ENCODE measurements at regions not wholly inside any gene's neighbourhood (a gene's known extent, or its start where the extent isn't known, plus 50 kb on each side); places are given as distances from the start of the nearest gene placed in this dataset.

DNA sequence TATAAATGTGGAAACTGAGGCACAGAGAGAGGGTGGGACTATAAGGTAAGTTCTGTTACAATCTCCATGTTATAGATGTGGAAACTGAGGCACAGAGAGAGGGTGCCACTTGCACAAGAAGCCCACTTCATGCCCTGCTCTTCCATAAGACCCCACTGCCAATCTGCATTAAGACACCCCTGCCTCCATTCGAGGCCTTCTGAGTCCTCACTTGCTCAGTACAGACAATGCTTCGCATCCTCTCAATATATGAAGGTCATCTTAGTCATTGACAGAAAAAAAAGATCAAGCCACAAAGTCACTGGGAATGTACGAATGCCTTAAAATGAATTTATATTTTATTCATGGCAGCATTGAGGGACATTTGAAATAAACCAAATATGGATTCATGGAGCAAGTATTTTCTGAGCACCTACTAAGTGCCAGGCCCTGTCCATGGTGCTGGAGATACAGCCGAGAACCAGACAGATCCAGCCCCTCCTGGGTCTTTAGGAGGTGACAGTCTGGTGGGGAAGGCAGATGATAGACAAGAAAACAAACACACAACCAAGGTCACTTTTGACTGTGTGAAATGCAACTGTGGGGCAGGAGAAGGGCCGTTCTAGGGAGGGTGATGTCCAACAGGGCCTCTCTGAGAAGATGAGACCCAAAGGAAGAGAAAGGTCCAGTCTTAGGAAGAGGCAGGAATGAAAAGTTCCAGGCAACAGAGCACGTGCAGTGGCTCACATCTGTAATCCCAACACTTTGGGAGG, 92.5 kb upstream of the PTPN1 start (continued):
- TF ChIP-seq CEBPZ (IDR thresholded peaks at IDR 0.05; ENCODE audit: borderline replicate concordance, low read depth, low read length) (no peak), CCNT2 (IDR thresholded peaks at IDR 0.05; ENCODE audit: borderline replicate concordance, extremely low read depth, insufficient read length, low read depth, low read length) (no peak), CREB3L1 (IDR thresholded peaks at IDR 0.05; ENCODE audit: borderline replicate concordance, low read depth) (no peak), ZKSCAN1 (IDR thresholded peaks at IDR 0.05; ENCODE audit: low read depth, low read length) (peak; percentile 99), RBFOX2 (IDR thresholded peaks at IDR 0.05; ENCODE audit: low read depth, low read length) (no peak), FOXK1 (CRISPR knock-in tag; IDR thresholded peaks at IDR 0.05; ENCODE audit: borderline replicate concordance) (0 out of 2 replicates have a peak, but pooled peaks have one; percentile 45), FOXP1 (CRISPR knock-in tag; IDR thresholded peaks at IDR 0.05) (no peak)
- TF ChIP-seq, protein P1, sequence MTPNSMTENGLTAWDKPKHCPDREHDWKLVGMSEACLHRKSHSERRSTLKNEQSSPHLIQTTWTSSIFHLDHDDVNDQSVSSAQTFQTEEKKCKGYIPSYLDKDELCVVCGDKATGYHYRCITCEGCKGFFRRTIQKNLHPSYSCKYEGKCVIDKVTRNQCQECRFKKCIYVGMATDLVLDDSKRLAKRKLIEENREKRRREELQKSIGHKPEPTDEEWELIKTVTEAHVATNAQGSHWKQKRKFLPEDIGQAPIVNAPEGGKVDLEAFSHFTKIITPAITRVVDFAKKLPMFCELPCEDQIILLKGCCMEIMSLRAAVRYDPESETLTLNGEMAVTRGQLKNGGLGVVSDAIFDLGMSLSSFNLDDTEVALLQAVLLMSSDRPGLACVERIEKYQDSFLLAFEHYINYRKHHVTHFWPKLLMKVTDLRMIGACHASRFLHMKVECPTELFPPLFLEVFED (CRISPR knock-in tag; conservative IDR thresholded peaks at IDR 0.05) = no peak
- TF ChIP-seq, protein P2, sequence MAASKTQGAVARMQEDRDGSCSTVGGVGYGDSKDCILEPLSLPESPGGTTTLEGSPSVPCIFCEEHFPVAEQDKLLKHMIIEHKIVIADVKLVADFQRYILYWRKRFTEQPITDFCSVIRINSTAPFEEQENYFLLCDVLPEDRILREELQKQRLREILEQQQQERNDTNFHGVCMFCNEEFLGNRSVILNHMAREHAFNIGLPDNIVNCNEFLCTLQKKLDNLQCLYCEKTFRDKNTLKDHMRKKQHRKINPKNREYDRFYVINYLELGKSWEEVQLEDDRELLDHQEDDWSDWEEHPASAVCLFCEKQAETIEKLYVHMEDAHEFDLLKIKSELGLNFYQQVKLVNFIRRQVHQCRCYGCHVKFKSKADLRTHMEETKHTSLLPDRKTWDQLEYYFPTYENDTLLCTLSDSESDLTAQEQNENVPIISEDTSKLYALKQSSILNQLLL (CRISPR knock-in tag; IDR thresholded peaks at IDR 0.05; ENCODE audit: borderline replicate concordance) = no peak

Measured in K562 (cell line).